AG09319 (cell line): ENCODE measurements at regions not wholly inside any gene's neighbourhood (a gene's known extent, or its start where the extent isn't known, plus 50 kb on each side); places are given as distances from the start of the nearest gene placed in this dataset.

Experiments used
- DNase-seq: peaks from one replicate; pipeline ENCODE4 v3.0.0-alpha.2; 2010; ENCODE audit warnings: low read depth; ENCODE audit errors: extremely low read depth
- CTCF ChIP-seq: IDR thresholded peaks from 2 replicates; pipeline ENCODE4 v1.5.1; 2011; ENCODE audit warnings: low read depth, mild to moderate bottlenecking, inconsistent platforms, low read length, moderate library complexity

GRCh38 chr5:27172693-27173092 is 134.3 kb upstream of the CDH9 start:
- DNase-seq = no peak

GRCh38 chr5:27171761-27172261 is 133.4 kb upstream of the CDH9 start:
- no peak for DNase-seq
- TF ChIP-seq CTCF = no peak

More at GRCh38 chr5:27172693-27173092, 134.3 kb upstream of the CDH9 start:
- TF ChIP-seq CTCF = no peak

- no peak for DNase-seq
- no peak for TF ChIP-seq CTCF
Measured at GRCh38 chr5:27158775-27159174, 120.4 kb upstream of the CDH9 start.

GRCh38 chr5:27158171-27158570 is 119.8 kb upstream of the CDH9 start:
- TF ChIP-seq CTCF = no peak
- DNase-seq = no peak

GRCh38 chr5:27144456-27144855 is 106.1 kb upstream of the CDH9 start:
- TF ChIP-seq CTCF = no peak
- DNase-seq = no peak

- TF ChIP-seq CTCF = no peak
- no peak for DNase-seq
Measured at GRCh38 chr5:27140831-27141230, 102.4 kb upstream of the CDH9 start.

GRCh38 chr5:27130587-27130986 is 92.2 kb upstream of the CDH9 start:
- no peak for DNase-seq
- TF ChIP-seq CTCF = no peak
